GM12878 (cell line): ENCODE measurements at regions not wholly inside any gene's neighbourhood (a gene's known extent, or its start where the extent isn't known, plus 50 kb on each side); places are given as distances from the start of the nearest gene placed in this dataset.

Experiments
- ATAC-seq: fragments of 200-7000 bp; cut with Tn5 transposase; 3 replicates; pipeline ENCODE4 v1.9.1; 2020; ENCODE audit warnings: mild to moderate bottlenecking, moderate library complexity
- BruUV-seq: library from RNA; stranded (reverse); fragments of 400-500 nt; replicated peaks from 2 replicates; lab custom pipeline; 2021; lab: Mats Ljungman, UMichigan
- CTCF ChIA-PET: fragments of 300-600 bp; sonication (Branson Sonifier 250); formaldehyde crosslinking; extraction: SDS; loops from one replicate; lab custom pipeline; 2021; ENCODE audit warnings: inconsistent platforms; lab: Yijun Ruan, JAX
- POLR2A ChIA-PET: fragments of 350-600 bp; formaldehyde crosslinking; extraction: SDS; loops from one replicate; lab custom pipeline; 2021; ENCODE audit warnings: inconsistent platforms; lab: Charles Lee
- RAD21 ChIA-PET: fragments of 300-600 bp; sonication (Branson Sonifier 250); formaldehyde crosslinking; loops from one replicate; lab custom pipeline; 2023; ENCODE audit warnings: antibody characterized with exemption; ENCODE audit not compliant: unreplicated experiment; lab: Charles Lee
- SMC1A ChIA-PET: fragments of 300-600 bp; sonication (Branson Sonifier 250); formaldehyde crosslinking; loops from one replicate; lab custom pipeline; 2023; ENCODE audit not compliant: unreplicated experiment, uncharacterized antibody; lab: Charles Lee
- DNase-seq: peaks from one replicate; pipeline ENCODE4 v3.0.0-alpha.2; 2011; ENCODE audit warnings: low read depth, low spot score
- FAIRE-seq: peaks from 3 replicates; lab custom pipeline; 2011; peaks lifted over from hg19 to GRCh38; lab: Jason Lieb, UNC
- H2AFZ ChIP-seq: 2 replicates; pipeline ENCODE4 v1.6.0; 2011; ENCODE audit warnings: low read depth, low read length, control low read depth; ENCODE audit not compliant: control insufficient read depth
- H3K27ac ChIP-seq: 2 replicates; pipeline ENCODE4 v1.5.1; 2011; ENCODE audit warnings: control low read depth; ENCODE audit not compliant: control insufficient read depth, insufficient read depth
- H3K27me3 ChIP-seq, 2 experiments: replicated peaks in 1 of 2; 2 replicates each; pipeline versions ENCODE4 v1.6.0 to v1.6.1; 2011; ENCODE audit warnings: low read length in 1 of 2; ENCODE audit not compliant: control insufficient read depth in 2 of 2, insufficient read depth in 2 of 2
- H3K36me3 ChIP-seq, 2 experiments: 2 replicates each; pipeline ENCODE4 v1.5.1; 2011; ENCODE audit warnings: low read length in 1 of 2; ENCODE audit not compliant: control insufficient read depth in 2 of 2, insufficient read depth in 2 of 2
- H3K4me1 ChIP-seq: 2 replicates; pipeline ENCODE4 v1.6.1; 2011; ENCODE audit warnings: mild to moderate bottlenecking, low read length, moderate library complexity, mixed read lengths; ENCODE audit not compliant: control insufficient read depth, insufficient read depth
- H3K4me2 ChIP-seq: 2 replicates; pipeline ENCODE4 v1.6.0; 2011; ENCODE audit warnings: control low read depth; ENCODE audit not compliant: control insufficient read depth, insufficient read depth
- H3K4me3 ChIP-seq: fragments of 200-600 bp; sonication (generic); 2 replicates; pipeline ENCODE4 v1.5.1; 2016
- H3K79me2 ChIP-seq: 2 replicates; pipeline ENCODE4 v1.6.0; 2011; ENCODE audit warnings: low read length; ENCODE audit not compliant: control insufficient read depth, insufficient read depth
- H3K9ac ChIP-seq: 2 replicates; pipeline ENCODE4 v1.8.0; 2011; ENCODE audit warnings: low read length, control low read depth, mixed read lengths; ENCODE audit not compliant: control insufficient read depth, insufficient read depth
- H3K9me3 ChIP-seq: replicated peaks from 3 replicates; pipeline ENCODE4 v1.5.1; 2011; ENCODE audit warnings: mild to moderate bottlenecking, low read length; ENCODE audit not compliant: control insufficient read depth, insufficient read depth
- H4K20me1 ChIP-seq: 2 replicates; pipeline ENCODE4 v1.6.0; 2011; ENCODE audit not compliant: control insufficient read depth, insufficient read depth
- CEBPB ChIP-seq, 2 experiments: fragments of 150-350 bp in 1 of 2; IDR thresholded peaks; 2 replicates each; pipeline ENCODE4 v1.6.1; 2012 to 2014; ENCODE audit warnings: low read depth in 2 of 2, low read length in 2 of 2, borderline replicate concordance in 1 of 2, inconsistent platforms in 1 of 2
- CHD1 ChIP-seq: IDR thresholded peaks from 2 replicates; pipeline ENCODE4 v1.6.1; 2012; ENCODE audit warnings: low read depth, low read length, improper control_type of control experiment
- EP300 ChIP-seq, 2 experiments: fragments of 150-350 bp in 1 of 2; IDR thresholded peaks; 2 replicates each; pipeline ENCODE4 v1.6.1; 2011 to 2012; ENCODE audit warnings: low read depth in 2 of 2, low read length in 2 of 2, borderline replicate concordance in 1 of 2, improper control_type of control experiment in 1 of 2, inconsistent platforms in 1 of 2; ENCODE audit not compliant: control insufficient read depth in 1 of 2
- FOS ChIP-seq: IDR thresholded peaks from 3 replicates; pipeline ENCODE4 v1.6.1; 2011; ENCODE audit warnings: borderline replicate concordance; ENCODE audit not compliant: insufficient read length; ENCODE audit errors: extremely low read depth
- HDGF ChIP-seq: fragments of 450-650 bp; IDR thresholded peaks from 2 replicates; pipeline ENCODE4 v1.6.1; 2016; ENCODE audit warnings: antibody characterized with exemption
- IRF5 ChIP-seq: fragments of 450-650 bp; IDR thresholded peaks from 2 replicates; pipeline ENCODE4 v1.6.1; 2017; ENCODE audit warnings: borderline replicate concordance
- NBN ChIP-seq: fragments of 450-650 bp; IDR thresholded peaks from 2 replicates; pipeline ENCODE4 v1.6.1; 2016
- NR2C2 ChIP-seq: IDR thresholded peaks from 2 replicates; pipeline ENCODE4 v1.6.1; 2011; ENCODE audit warnings: borderline replicate concordance, low read depth; ENCODE audit not compliant: control insufficient read depth, insufficient read length
- PAX5 ChIP-seq: IDR thresholded peaks from 2 replicates; pipeline ENCODE4 v1.6.1; 2011; ENCODE audit warnings: low read depth, low read length, borderline replicate concordance
- PAX8 ChIP-seq: fragments of 450-650 bp; IDR thresholded peaks from 2 replicates; pipeline ENCODE4 v1.6.1; 2017; ENCODE audit warnings: mild to moderate bottlenecking, moderate library complexity
- POLR2AphosphoS5 ChIP-seq: IDR thresholded peaks from 2 replicates; pipeline ENCODE4 v1.6.1; 2011; ENCODE audit warnings: mild to moderate bottlenecking, low read length, inconsistent platforms
- SKIL ChIP-seq: fragments of 450-650 bp; IDR thresholded peaks from 2 replicates; pipeline ENCODE4 v1.6.1; 2017; ENCODE audit warnings: mild to moderate bottlenecking, low read depth, inconsistent platforms; ENCODE audit not compliant: poor library complexity, severe bottlenecking
- ZBTB33 ChIP-seq: fragments of 450-650 bp; IDR thresholded peaks from 2 replicates; pipeline ENCODE4 v1.6.1; 2017; ENCODE audit warnings: mild to moderate bottlenecking
- ZNF217 ChIP-seq: fragments of 450-650 bp; IDR thresholded peaks from 2 replicates; pipeline ENCODE4 v1.6.1; 2017; ENCODE audit warnings: antibody characterized with exemption, mild to moderate bottlenecking
- WGBS: methylation state at CpG from one replicate; pipeline ENCODE4 v1.1.6; 2016; ENCODE audit warnings: low lambda C conversion rate; ENCODE audit not compliant: insufficient replicate concordance, insufficient coverage; ENCODE audit errors: missing lambda C conversion rate; 5-methylcytosine and 5-hydroxymethylcytosine counted together
- in situ Hi-C: fragments of 300-500 bp; cut with MboI; formaldehyde crosslinking; loops from 9 replicates; pipeline ENCODE4 v1.14.3; 2018; ENCODE audit warnings: mixed read lengths
- intact Hi-C: fragments of 100-400 bp; cut with micrococcal nuclease; formaldehyde crosslinking; loops from one replicate; pipeline ENCODE4 v1.14.2; 2022; ENCODE audit not compliant: unreplicated experiment
- TF ChIP-seq, protein P1 (sequence below): fragments of 450-650 bp; IDR thresholded peaks from 2 replicates; pipeline ENCODE4 v1.6.1; 2017; ENCODE audit warnings: mild to moderate bottlenecking, moderate library complexity

DNA sequence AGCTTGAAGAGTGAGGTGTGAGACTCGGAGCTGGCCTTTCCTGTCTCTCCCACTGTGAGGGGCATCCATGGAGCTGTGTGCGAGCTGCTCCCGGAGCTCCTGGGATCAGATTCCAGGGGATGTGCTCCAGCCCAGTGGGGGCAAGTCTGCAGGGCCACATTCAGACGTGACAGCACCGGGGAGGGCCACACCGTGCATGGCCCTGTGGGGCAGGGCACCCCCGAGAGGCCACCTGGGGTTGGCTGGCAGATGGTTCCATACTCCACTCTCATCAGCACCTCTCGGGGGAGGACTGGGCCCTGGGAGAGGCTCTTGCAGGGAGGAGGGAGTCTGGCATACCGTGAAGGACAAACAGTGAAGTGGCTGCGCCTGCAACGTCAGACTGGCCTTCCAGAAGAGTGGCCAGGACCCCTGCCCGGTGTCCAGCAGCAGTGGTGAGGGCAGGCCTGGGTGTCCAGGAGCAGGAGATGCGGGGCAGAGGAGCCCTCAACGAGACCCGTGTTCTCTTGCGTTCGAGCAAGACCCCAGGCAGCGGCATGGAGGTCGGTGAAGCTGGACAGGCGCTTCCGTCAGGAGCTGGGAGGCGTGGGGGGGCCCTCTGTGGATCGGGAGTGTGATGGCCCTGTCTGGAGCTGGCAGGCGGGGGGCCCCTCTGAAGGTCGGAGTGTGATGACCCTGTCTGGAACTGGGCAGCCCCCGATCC, 84.3 kb downstream of the ASB1 start:
- CTCF ChIA-PET: no interaction called here
- RAD21 ChIA-PET: no interaction called here
- H2AFZ ChIP-seq: no peak overlapping the region
- no peak overlapping the region for H3K27ac ChIP-seq
- 37% methylated on average over 26 of the region's 26 CpGs for WGBS
- H3K79me2 ChIP-seq: no peaks in the 10 kb centered on the region
- BruUV-seq: no TSS peak
- no peaks in the 10 kb centered on the region for H3K36me3 ChIP-seq
- in situ Hi-C loops (no loop called here), intact Hi-C loops (no loop called here)
- H3K9me3 ChIP-seq: no peaks in the 10 kb centered on the region
- no peaks in the 10 kb centered on the region for H4K20me1 ChIP-seq
- ATAC-seq (no peak), DNase-seq (no peak), FAIRE-seq (no peak)
- H3K4me2 ChIP-seq: no peak overlapping the region
- POLR2A ChIA-PET: no interaction called here
- H3K27me3 ChIP-seq: peaks cover 0 to 2% of the 10 kb centered on the region in 2 experiments; a peak in 1 of 4 replicates
- SMC1A ChIA-PET: interaction anchor here (1.1 kb wide), 1 partner anchor 142 kb away, joined by 3 read pairs; no protein-coding TSS in a partner anchor
- no peak overlapping the region for H3K9ac ChIP-seq
- H3K4me1 ChIP-seq: no peaks in the 10 kb centered on the region
- no peak overlapping the region for H3K4me3 ChIP-seq
- TF ChIP-seq, protein P1, sequence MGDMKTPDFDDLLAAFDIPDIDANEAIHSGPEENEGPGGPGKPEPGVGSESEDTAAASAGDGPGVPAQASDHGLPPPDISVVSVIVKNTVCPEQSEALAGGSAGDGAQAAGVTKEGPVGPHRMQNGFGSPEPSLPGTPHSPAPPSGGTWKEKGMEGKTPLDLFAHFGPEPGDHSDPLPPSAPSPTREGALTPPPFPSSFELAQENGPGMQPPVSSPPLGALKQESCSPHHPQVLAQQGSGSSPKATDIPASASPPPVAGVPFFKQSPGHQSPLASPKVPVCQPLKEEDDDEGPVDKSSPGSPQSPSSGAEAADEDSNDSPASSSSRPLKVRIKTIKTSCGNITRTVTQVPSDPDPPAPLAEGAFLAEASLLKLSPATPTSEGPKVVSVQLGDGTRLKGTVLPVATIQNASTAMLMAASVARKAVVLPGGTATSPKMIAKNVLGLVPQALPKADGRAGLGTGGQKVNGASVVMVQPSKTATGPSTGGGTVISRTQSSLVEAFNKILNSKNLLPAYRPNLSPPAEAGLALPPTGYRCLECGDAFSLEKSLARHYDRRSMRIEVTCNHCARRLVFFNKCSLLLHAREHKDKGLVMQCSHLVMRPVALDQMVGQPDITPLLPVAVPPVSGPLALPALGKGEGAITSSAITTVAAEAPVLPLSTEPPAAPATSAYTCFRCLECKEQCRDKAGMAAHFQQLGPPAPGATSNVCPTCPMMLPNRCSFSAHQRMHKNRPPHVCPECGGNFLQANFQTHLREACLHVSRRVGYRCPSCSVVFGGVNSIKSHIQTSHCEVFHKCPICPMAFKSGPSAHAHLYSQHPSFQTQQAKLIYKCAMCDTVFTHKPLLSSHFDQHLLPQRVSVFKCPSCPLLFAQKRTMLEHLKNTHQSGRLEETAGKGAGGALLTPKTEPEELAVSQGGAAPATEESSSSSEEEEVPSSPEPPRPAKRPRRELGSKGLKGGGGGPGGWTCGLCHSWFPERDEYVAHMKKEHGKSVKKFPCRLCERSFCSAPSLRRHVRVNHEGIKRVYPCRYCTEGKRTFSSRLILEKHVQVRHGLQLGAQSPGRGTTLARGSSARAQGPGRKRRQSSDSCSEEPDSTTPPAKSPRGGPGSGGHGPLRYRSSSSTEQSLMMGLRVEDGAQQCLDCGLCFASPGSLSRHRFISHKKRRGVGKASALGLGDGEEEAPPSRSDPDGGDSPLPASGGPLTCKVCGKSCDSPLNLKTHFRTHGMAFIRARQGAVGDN: no peak
- no peak for TF ChIP-seq SKIL
- TF ChIP-seq PAX5: no peak
- no peak for TF ChIP-seq NBN
- TF ChIP-seq ZNF217: no peak
- TF ChIP-seq HDGF: no peak
- TF ChIP-seq CHD1: no peak
- no peak for TF ChIP-seq PAX8
- no peak for TF ChIP-seq FOS
- no peak for TF ChIP-seq CEBPB (IDR thresholded peaks at IDR 0.05; ENCODE audit: borderline replicate concordance in 1 of 2, low read depth in 2 of 2, low read length in 2 of 2)
- no peak for TF ChIP-seq ZBTB33
- no peak for TF ChIP-seq IRF5
- no peak for TF ChIP-seq NR2C2
- TF ChIP-seq POLR2AphosphoS5: no peak
- no peak for TF ChIP-seq EP300 (IDR thresholded peaks at IDR 0.05; ENCODE audit: borderline replicate concordance in 1 of 2, control insufficient read depth in 1 of 2, low read depth in 2 of 2, low read length in 2 of 2)
